Subcutaneous abdominal adipose tissue (tissue), 5 donors: ENCODE measurements at regions not wholly inside any gene's neighbourhood (a gene's known extent, or its start where the extent isn't known, plus 50 kb on each side); places are given as distances from the start of the nearest gene placed in this dataset.

Source experiments
- H3K27ac ChIP-seq: one replicate; pipeline ENCODE4 v1.7.0; 2013; ENCODE audit warnings: low read depth, mild to moderate bottlenecking, inconsistent platforms, low read length, moderate library complexity
- H3K27me3 ChIP-seq, 5 donors: one replicate each; pipeline ENCODE4 v1.7.0; 2013; ENCODE audit warnings: low read length in 5 of 5, inconsistent platforms in 1 of 5; ENCODE audit not compliant: control insufficient read depth in 5 of 5, insufficient read depth in 4 of 5
- H3K36me3 ChIP-seq, 5 donors: one replicate each; pipeline ENCODE4 v1.7.0; 2013; ENCODE audit warnings: low read length in 5 of 5; ENCODE audit not compliant: control insufficient read depth in 5 of 5, insufficient read depth in 5 of 5
- H3K4me1 ChIP-seq, 5 donors: one replicate each; pipeline ENCODE4 v1.7.0; 2013; ENCODE audit warnings: low read length in 5 of 5, mild to moderate bottlenecking in 3 of 5, moderate library complexity in 1 of 5; ENCODE audit not compliant: control insufficient read depth in 5 of 5, insufficient read depth in 5 of 5
- H3K4me3 ChIP-seq, 5 donors: one replicate each; pipeline ENCODE4 v1.7.0; 2013; ENCODE audit warnings: low read length in 5 of 5, low read depth in 1 of 5
- H3K9ac ChIP-seq, 5 donors: one replicate each; pipeline ENCODE4 v1.7.0; 2013; ENCODE audit warnings: low read length in 5 of 5, mild to moderate bottlenecking in 4 of 5, moderate library complexity in 3 of 5
- H3K9me3 ChIP-seq, 5 donors: one replicate each; pipeline ENCODE4 v1.7.0; 2013; ENCODE audit warnings: low read length in 5 of 5; ENCODE audit not compliant: control insufficient read depth in 5 of 5
- donor health status: healthy.
- donor health status: healthy.
- donor health status: healthy.
- donor health status: healthy.
- donor health status: healthy.

DNA sequence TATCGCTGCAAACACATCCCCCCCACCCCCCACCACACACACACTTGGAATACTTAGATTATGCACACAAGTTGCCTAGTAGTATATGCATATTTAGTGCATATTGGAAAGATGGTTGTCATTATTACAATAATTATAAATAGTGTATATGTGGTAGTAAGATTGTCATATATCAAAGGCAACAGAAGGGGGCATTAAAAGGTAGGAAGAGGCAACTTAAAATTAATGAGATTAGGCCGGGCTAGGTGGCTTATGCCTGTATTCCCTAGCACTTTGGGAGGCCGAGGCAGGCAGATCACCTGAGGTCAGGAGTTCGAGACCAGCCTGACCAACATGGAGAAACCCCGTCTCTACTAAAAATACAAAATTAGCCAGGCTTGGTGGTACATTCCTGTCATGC lies 52.1 kb downstream of the GSC start:
- Histone ChIP-seq H3K9me3 (no peaks in the 10 kb centered on the region), H3K4me1 (peaks cover 0 to under 1% (median 0%) of the 10 kb centered on the region in 5 donors), H3K9ac (no peak overlapping the region), H3K36me3 (no peaks in the 10 kb centered on the region), H3K4me3 (no peak overlapping the region), H3K27ac (no peak overlapping the region), H3K27me3 (no peaks in the 10 kb centered on the region)

DNA sequence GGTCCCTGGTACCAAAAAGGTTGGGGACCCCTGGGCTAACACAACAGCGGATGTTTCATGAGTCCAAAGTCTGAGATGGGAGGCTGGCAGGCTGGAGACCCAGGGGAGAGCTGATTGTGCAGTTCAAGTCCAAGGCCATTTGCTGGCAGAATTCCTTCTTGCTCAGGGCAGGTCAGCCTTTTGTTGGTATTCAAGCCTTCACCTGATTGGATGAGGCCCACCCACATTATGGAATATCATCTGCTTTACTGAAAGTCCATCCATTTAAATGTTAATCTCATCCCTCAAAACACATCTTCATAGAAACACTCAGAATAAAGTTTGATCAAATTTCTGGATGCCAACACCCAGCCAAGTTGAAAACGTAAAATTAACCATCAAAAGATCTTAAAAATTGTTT lies 52.9 kb downstream of the GSC start:
- no peak overlapping the region for H3K4me3 ChIP-seq
- no peaks in the 10 kb centered on the region for H3K9me3 ChIP-seq
- no peak overlapping the region for H3K9ac ChIP-seq
- H3K27ac ChIP-seq, result no peak overlapping the region
- no peaks in the 10 kb centered on the region for H3K4me1 ChIP-seq
- H3K27me3 ChIP-seq, result no peaks in the 10 kb centered on the region
- no peaks in the 10 kb centered on the region for H3K36me3 ChIP-seq

DNA sequence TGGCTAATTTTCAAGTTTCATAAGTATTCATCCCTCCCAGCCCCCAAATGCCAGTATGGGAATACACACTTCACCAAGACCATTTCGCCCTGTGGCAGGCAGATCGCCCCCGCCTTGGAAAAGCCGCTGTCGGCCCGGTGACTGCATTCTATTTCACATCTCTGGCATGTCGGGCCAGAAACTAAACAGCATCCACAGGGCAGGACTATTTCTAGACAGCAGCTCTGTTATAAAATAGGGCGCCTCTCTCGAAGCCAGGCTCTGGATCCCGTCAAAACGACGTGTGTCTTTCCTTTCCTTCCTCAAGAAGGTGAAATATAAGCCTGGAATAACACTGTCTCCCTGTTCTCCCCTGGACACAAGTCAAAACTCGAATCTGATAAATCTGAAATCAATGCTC lies 56.8 kb downstream of the GSC start:
- Histone ChIP-seq H3K27ac (no peak overlapping the region), H3K9me3 (no peaks in the 10 kb centered on the region), H3K9ac (no peak overlapping the region), H3K4me1 (no peaks in the 10 kb centered on the region), H3K27me3 (peaks cover 0 to 9% (median 4%) of the 10 kb centered on the region in 5 donors), H3K36me3 (no peaks in the 10 kb centered on the region), H3K4me3 (no peak overlapping the region)

DNA sequence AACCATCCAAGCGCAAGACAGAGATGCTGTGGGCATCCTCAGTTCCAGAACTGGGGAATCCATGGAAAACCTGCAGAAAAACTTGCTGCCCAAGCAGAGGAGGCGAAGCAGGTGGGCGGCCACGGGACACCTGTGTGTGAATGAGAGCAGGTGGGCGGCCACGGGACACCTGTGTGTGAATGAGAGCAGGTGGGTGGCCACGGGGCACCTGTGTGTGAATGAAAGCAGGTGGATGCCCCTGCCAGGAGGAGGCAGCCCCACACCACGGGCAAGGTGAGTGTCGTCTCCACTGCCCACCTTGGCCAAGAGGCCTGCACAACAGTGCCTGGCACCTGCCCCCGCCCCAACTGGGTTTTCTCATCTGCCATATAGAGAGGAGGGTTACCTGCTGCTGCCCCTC lies 59.2 kb downstream of the GSC start:
- Histone ChIP-seq H3K27ac (no peak overlapping the region), H3K9me3 (no peaks in the 10 kb centered on the region), H3K36me3 (no peaks in the 10 kb centered on the region), H3K9ac (no peak overlapping the region), H3K4me1 (no peaks in the 10 kb centered on the region), H3K27me3 (peaks cover 2 to 9% (median 5%) of the 10 kb centered on the region in 5 donors), H3K4me3 (no peak overlapping the region)

DNA sequence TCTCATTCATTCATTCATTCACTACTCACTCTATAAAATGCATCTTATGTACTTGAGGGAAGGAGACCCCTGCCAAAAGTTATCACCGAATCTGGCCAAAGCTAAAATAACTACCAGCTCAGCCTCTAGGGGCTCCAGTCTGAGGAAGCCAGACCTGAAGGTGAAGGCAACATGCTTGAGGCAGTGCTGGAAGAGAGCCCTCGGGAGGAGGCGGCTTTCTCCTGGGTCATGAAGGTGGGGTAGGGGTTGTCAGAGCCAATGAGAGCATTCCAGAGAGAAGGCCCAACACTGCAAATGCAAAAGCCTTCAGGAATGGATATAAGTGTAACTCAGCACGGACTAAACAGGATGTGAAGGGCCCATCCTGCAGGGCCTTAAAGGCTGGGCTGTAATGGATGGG lies 62.4 kb downstream of the GSC start:
- H3K4me3 ChIP-seq, result no peak overlapping the region
- H3K9me3 ChIP-seq, result no peaks in the 10 kb centered on the region
- H3K27me3 ChIP-seq, result peaks cover 2 to 9% (median 5%) of the 10 kb centered on the region in 5 donors
- no peak overlapping the region for H3K27ac ChIP-seq
- H3K36me3 ChIP-seq, result no peaks in the 10 kb centered on the region
- no peaks in the 10 kb centered on the region for H3K4me1 ChIP-seq
- H3K9ac ChIP-seq, result no peak overlapping the region

DNA sequence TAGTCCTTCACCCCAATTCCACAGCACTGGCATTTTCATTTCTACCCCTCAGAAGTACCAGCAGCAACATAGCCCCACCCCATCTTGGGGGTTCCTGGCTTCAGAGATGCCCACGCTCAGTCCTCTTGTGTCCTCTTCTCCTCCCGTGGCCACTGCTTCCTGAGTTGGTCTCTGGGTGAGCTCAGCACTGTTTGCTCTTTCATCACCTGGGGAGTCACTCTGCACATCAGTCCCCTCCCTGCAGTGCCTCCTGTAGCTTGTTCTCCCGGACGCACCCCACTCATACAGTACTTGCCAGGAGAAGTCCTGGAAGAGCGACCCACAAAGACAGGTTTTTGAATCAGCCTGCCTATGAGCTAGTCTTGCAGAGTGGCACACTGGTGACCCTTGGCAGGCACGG lies 63.8 kb downstream of the GSC start:
- Histone ChIP-seq H3K4me1 (no peaks in the 10 kb centered on the region), H3K4me3 (no peak overlapping the region), H3K27me3 (peaks cover 0 to 9% (median 5%) of the 10 kb centered on the region in 5 donors), H3K9ac (no peak overlapping the region), H3K27ac (no peak overlapping the region), H3K36me3 (no peaks in the 10 kb centered on the region), H3K9me3 (no peaks in the 10 kb centered on the region)

DNA sequence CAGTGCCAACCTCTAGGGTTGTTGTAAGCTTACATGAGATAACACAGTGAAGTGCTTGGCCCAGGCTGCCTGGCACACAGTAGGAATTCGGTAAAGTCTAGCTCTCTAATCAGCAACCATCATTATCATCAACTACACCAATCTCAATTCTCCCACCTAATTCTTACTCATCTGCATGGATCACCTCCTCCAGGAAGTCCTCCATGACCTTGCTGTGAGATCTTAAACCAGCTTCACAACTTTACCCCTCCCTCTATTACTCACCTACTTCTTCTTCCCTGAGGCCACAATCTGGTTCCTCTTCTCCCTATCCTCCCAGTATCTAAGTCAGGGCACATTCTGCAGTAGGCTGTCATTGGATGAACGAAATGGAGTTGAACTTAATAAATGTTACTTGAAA lies 67.3 kb downstream of the GSC start:
- no peak overlapping the region for H3K9ac ChIP-seq
- no peak overlapping the region for H3K27ac ChIP-seq
- H3K9me3 ChIP-seq, result no peaks in the 10 kb centered on the region
- H3K36me3 ChIP-seq, result no peaks in the 10 kb centered on the region
- H3K27me3 ChIP-seq, result peaks cover 0 to 9% (median 3%) of the 10 kb centered on the region in 5 donors
- H3K4me3 ChIP-seq, result no peak overlapping the region
- peaks cover 0 to 12% (median 0%) of the 10 kb centered on the region in 5 donors for H3K4me1 ChIP-seq

DNA sequence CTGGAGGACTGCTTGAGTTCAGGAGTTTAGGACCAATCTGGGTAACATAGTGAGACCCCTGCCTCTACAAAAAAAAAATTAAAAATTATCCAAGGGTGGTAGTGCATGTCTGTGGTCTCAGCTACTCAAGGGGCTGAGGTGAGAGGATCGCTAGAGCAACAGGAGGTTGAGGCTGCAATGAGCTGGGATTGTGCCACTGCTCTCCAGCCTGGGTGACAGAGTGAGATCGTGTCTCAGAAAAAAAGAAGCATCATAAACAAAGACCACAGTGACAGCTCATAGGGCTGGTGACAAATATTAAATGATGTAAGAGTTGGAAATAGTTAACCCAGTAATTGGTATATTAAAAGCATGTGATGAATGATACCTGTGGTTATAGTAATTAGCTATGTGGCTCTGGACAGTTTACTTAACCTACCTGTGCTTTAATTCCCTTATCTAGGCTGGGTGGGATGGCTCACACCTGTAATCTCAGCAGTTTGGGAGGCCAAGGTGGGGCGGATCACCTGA lies 68.0 kb downstream of the GSC start:
- H3K9ac ChIP-seq, result no peak overlapping the region
- no peaks in the 10 kb centered on the region for H3K36me3 ChIP-seq
- no peak overlapping the region for H3K4me3 ChIP-seq
- H3K27me3 ChIP-seq, result peaks cover 0 to 11% (median 3%) of the 10 kb centered on the region in 5 donors
- H3K4me1 ChIP-seq, result peaks cover 0 to 12% (median 0%) of the 10 kb centered on the region in 5 donors
- H3K9me3 ChIP-seq, result no peaks in the 10 kb centered on the region
- no peak overlapping the region for H3K27ac ChIP-seq

DNA sequence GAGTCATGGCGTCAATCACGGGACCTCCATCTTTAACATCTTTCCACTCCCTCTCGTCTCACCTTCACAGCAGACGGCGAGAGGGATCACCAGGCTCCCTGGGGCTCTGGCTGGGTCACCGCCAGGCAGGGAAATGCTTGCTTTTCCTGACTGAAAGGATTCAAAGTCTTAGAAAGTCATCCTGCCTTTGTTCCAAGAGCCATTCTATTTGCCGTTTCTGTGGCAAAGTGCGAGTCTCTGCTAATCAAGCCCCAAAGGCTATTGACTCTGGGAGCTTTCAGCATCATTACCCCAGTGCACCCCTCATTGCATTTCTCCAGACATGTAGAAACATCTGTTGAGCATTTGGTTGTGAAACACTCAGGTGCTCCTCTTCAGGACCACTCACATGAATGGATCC lies 69.6 kb downstream of the GSC start:
- Histone ChIP-seq H3K27ac (no peak overlapping the region), H3K9me3 (no peaks in the 10 kb centered on the region), H3K4me3 (no peak overlapping the region), H3K4me1 (peaks cover 0 to 12% (median 0%) of the 10 kb centered on the region in 5 donors), H3K9ac (no peak overlapping the region), H3K27me3 (peaks cover 0 to 5% (median 2%) of the 10 kb centered on the region in 5 donors), H3K36me3 (no peaks in the 10 kb centered on the region)

DNA sequence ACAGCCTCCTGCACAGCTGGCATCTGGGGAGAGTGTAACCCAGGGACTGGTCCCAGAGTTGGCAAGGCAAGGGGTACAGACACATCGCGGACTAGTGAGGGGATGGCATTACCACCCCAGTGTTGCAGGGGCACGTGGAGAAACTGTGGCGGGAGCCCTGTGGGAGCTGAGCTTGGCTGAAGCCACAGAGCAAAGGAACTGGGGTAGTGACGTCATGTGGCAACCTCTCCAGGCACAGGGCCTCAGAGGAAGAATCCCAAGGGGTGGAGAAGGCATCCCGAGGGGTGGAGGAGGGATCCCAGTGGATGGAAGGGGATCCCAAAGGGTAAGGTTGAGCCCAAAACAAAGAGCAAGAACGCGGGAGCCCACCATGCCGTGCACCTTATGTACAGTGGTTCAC lies 70.1 kb downstream of the GSC start:
- no peak overlapping the region for H3K9ac ChIP-seq
- H3K27ac ChIP-seq, result no peak overlapping the region
- H3K4me3 ChIP-seq, result no peak overlapping the region
- H3K27me3 ChIP-seq, result peaks cover 0 to 5% (median 2%) of the 10 kb centered on the region in 5 donors
- no peaks in the 10 kb centered on the region for H3K9me3 ChIP-seq
- peaks cover 0 to 12% (median 0%) of the 10 kb centered on the region in 5 donors for H3K4me1 ChIP-seq
- H3K36me3 ChIP-seq, result no peaks in the 10 kb centered on the region
